Adrenal gland (tissue), 9 donors: ENCODE measurements at regions not wholly inside any gene's neighbourhood (a gene's known extent, or its start where the extent isn't known, plus 50 kb on each side); places are given as distances from the start of the nearest gene placed in this dataset.

Experiments used
- DNase-seq, 7 donors: peaks; one replicate each; pipeline ENCODE4 v3.0.0-alpha.2; 2019 to 2020
- H3K27ac ChIP-seq, 5 donors: fragments of 200-600 bp; sonication (generic) in 4 of 5; 1 replicate in 3 of 5; 2 replicates in 2 of 5; pipeline versions ENCODE4 v1.5.1 to v1.8.0; 2016 to 2020; ENCODE audit warnings: mild to moderate bottlenecking in 1 of 5
- H3K27me3 ChIP-seq: fragments of 200-600 bp; 2 replicates; pipeline ENCODE4 v1.8.0; 2021
- H3K36me3 ChIP-seq, 2 donors: fragments of 200-600 bp; replicated peaks in 1 of 2; 1 replicate in 1 of 2; 2 replicates in 1 of 2; pipeline versions ENCODE4 v1.5.1 to v1.8.0; 2018 to 2022
- H3K4me1 ChIP-seq, 2 donors: fragments of 200-600 bp; replicated peaks in 1 of 2; 1 replicate in 1 of 2; 2 replicates in 1 of 2; pipeline versions ENCODE4 v1.5.1 to v1.8.0; 2018 to 2021
- H3K4me3 ChIP-seq, 4 donors: fragments of 200-600 bp; sonication (generic) in 3 of 4; one replicate each; pipeline ENCODE4 v1.5.1; 2016 to 2018
- H3K9me3 ChIP-seq, 3 donors: fragments of 200-600 bp; sonication (generic) in 1 of 3; replicated peaks in 1 of 3; 1 replicate in 2 of 3; 2 replicates in 1 of 3; pipeline versions ENCODE4 v1.5.1 to v1.8.0; 2016 to 2021
- POLR2A ChIP-seq, 2 donors: fragments of 450-650 bp; IDR thresholded peaks; one replicate each; pipeline ENCODE4 v1.6.1; 2017; ENCODE audit warnings: antibody characterized with exemption in 2 of 2, mild to moderate bottlenecking in 2 of 2, moderate library complexity in 1 of 2
- WGBS, 4 donors: extraction: QIAGEN DNeasy Blood & Tissue Kit in 2 of 4; methylation state at CpG; one replicate each; pipeline versions ENCODE4 v1.1.5 to v1.1.7; 2013 to 2017; 5-methylcytosine and 5-hydroxymethylcytosine counted together
- intact Hi-C, 2 donors: fragments of 100-400 bp; cut with DNase I; formaldehyde crosslinking; loops; one replicate each; pipeline versions ENCODE4 v1.14.1 to v1.15.0; 2022 to 2023
- TF ChIP-seq, protein P1 (sequence below), 6 experiments: fragments of 450-650 bp in 4 of 6; fragments of 200-600 bp in 2 of 6; sonication (generic) in 1 of 6; IDR thresholded peaks; 1 replicate in 5 of 6; 2 replicates in 1 of 6; pipeline versions ENCODE4 v1.5.1 to v1.8.0; 2016 to 2021; ENCODE audit warnings: antibody characterized with exemption in 6 of 6, mild to moderate bottlenecking in 2 of 6, moderate library complexity in 1 of 6
- donor health status: healthy with polysubstance abuse.
- donor health status: Bipolar disorder and iron deficiency.
- donor health status: DM: yes; HTN: yes; CAD: no.
- donor health status: DM: no; HTN: no; CAD: no.
- donor health status: DM: no; HTN: no; CAD: no.

DNA sequence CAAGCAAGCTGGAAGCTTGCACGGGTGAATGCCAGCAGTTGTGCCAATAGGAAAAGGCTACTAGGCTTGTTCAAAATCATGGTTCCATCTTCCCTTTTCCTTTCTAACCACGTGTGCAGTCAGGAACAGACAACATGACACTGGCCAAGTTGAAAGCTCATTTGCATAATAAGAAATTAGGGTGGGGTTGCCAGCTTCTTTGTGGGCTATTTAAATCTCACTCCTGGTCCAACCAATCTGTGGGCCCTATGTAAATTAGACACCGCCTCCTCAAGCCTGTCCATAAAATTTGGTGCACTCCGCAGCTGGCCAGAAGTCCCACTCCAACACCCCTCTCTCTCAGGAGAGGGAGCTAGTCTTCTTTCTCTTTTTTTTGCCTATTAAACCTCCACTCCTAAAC, 1948.4 kb upstream of the PIK3C3 start:
- H3K27me3 ChIP-seq: no peaks in the 10 kb centered on the region
- no peaks in the 10 kb centered on the region for H3K36me3 ChIP-seq
- WGBS, 4 donors: 69 to 72% (median 72%) methylated on average over 4 of the region's 4 CpGs
- no peak overlapping the region for H3K27ac ChIP-seq
- no peaks in the 10 kb centered on the region for H3K9me3 ChIP-seq
- H3K4me1 ChIP-seq: no peaks in the 10 kb centered on the region
- no peak overlapping the region for H3K4me3 ChIP-seq
- no peak for TF ChIP-seq POLR2A (IDR thresholded peaks at IDR 0.05)
- TF ChIP-seq, protein P1, sequence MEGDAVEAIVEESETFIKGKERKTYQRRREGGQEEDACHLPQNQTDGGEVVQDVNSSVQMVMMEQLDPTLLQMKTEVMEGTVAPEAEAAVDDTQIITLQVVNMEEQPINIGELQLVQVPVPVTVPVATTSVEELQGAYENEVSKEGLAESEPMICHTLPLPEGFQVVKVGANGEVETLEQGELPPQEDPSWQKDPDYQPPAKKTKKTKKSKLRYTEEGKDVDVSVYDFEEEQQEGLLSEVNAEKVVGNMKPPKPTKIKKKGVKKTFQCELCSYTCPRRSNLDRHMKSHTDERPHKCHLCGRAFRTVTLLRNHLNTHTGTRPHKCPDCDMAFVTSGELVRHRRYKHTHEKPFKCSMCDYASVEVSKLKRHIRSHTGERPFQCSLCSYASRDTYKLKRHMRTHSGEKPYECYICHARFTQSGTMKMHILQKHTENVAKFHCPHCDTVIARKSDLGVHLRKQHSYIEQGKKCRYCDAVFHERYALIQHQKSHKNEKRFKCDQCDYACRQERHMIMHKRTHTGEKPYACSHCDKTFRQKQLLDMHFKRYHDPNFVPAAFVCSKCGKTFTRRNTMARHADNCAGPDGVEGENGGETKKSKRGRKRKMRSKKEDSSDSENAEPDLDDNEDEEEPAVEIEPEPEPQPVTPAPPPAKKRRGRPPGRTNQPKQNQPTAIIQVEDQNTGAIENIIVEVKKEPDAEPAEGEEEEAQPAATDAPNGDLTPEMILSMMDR (IDR thresholded peaks at IDR 0.05): no peak
- DNase-seq: no peak
- intact Hi-C loops: no loop called here

DNA sequence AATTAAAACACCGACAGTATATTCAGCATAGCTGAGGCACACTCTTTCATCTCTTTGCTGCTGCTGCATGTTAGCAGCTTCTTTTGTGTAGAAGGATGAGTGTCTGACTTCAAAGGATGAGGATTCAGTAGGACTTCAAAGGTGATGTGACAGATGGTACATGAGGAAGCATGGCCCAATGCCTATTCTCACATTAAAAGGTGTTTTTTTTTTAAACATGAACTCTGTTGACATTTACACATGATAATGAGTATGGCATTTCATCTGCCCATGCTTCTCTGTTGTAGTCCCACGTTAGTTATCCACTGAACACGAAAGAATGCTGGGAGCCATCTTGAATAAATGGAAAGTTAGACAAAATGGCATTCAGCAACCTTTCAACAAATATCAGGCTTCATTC, 1950.8 kb upstream of the PIK3C3 start:
- 75 to 84% (median 79%) methylated on average over 3 of the region's 3 CpGs for WGBS, 4 donors
- intact Hi-C loops: no loop called here
- Histone ChIP-seq H3K27me3 (no peaks in the 10 kb centered on the region), H3K4me3 (no peak overlapping the region), H3K4me1 (no peaks in the 10 kb centered on the region), H3K9me3 (no peaks in the 10 kb centered on the region), H3K36me3 (no peaks in the 10 kb centered on the region), H3K27ac (no peak overlapping the region)
- no peak for TF ChIP-seq POLR2A (IDR thresholded peaks at IDR 0.05)
- TF ChIP-seq, protein P1 (IDR thresholded peaks at IDR 0.05): no peak
- DNase-seq: no peak

DNA sequence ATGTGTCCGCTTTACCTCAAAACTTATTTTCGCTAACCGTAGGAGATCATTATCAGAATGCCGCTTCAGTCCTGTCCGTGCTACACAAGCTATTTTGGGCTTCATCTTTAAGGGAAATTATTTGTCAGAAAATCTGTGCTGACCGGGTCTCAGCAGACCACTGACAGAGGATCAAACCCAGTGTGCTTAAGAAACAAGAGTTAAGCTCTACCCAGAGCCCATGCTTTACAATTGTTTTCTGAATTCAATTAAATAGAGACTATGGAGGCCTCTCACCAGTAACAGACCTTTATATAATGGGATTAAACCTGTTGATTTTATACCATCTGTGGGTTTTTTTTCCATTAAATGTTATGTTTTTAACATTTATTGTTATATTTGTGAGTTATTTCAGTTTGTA, 1956.7 kb upstream of the PIK3C3 start:
- DNase-seq: no peak
- no peaks in the 10 kb centered on the region for H3K27me3 ChIP-seq
- intact Hi-C loops: no loop called here
- H3K36me3 ChIP-seq: no peaks in the 10 kb centered on the region
- TF ChIP-seq POLR2A (IDR thresholded peaks at IDR 0.05): no peak
- TF ChIP-seq, protein P1 (IDR thresholded peaks at IDR 0.05): no peak
- H3K9me3 ChIP-seq: no peaks in the 10 kb centered on the region
- no peaks in the 10 kb centered on the region for H3K4me1 ChIP-seq
- H3K27ac ChIP-seq: no peak overlapping the region
- H3K4me3 ChIP-seq: no peak overlapping the region
- 88 to 91% (median 90%) methylated on average over 6 of the region's 6 CpGs for WGBS, 4 donors

DNA sequence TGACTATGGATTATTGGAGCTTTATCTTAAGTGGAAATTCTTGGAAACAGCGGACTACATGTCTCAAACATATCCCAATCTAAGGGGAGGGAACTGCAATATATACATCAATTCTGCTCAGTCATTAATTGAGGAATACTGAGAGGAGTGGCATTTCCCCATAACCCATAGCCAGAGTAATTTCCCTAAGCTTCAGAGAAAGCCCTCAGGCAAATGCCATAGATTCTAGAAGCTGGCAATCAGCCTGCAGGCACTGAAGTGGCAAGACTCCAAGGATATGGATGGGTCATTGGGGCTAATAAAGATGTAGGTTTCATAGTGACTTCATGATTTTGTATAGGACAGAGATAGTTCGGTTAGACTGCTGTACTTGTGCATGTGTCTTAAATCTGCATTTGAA, 1960.5 kb upstream of the PIK3C3 start:
- H3K4me3 ChIP-seq: no peak overlapping the region
- WGBS, 4 donors: 75 to 88% (median 80%) methylated on average over 2 of the region's 2 CpGs
- no peaks in the 10 kb centered on the region for H3K9me3 ChIP-seq
- no peaks in the 10 kb centered on the region for H3K27me3 ChIP-seq
- no peak for TF ChIP-seq POLR2A (IDR thresholded peaks at IDR 0.05)
- TF ChIP-seq, protein P1 (IDR thresholded peaks at IDR 0.05): no peak
- intact Hi-C loops: no loop called here
- no peak overlapping the region for H3K27ac ChIP-seq
- no peak for DNase-seq
- no peaks in the 10 kb centered on the region for H3K36me3 ChIP-seq
- H3K4me1 ChIP-seq: no peaks in the 10 kb centered on the region
